HCT116 (cell line): ENCODE measurements at regions not wholly inside any gene's neighbourhood (a gene's known extent, or its start where the extent isn't known, plus 50 kb on each side); places are given as distances from the start of the nearest gene placed in this dataset.

Experiments
- ATAC-seq: fragments of 200-7000 bp; cut with Tn5 transposase; 2 replicates; pipeline ENCODE4 v1.9.1; 2020; ENCODE audit warnings: mild to moderate bottlenecking, moderate library complexity
- BruUV-seq: library from RNA; stranded (reverse); fragments of 400-500 nt; replicated peaks from 2 replicates; lab custom pipeline; 2021; lab: Mats Ljungman, UMichigan
- CTCF ChIA-PET: fragments of 300-600 bp; sonication (Branson Sonifier 250); formaldehyde crosslinking; loops from one replicate; lab custom pipeline; 2021; ENCODE audit warnings: antibody characterized with exemption; lab: Charles Lee
- POLR2A ChIA-PET: fragments of 300-600, 350-600 bp; sonication (Branson Sonifier 250); formaldehyde crosslinking; loops from one replicate; lab custom pipeline; 2021; ENCODE audit warnings: antibody characterized with exemption; lab: Charles Lee
- RAD21 ChIA-PET, 2 experiments: fragments of 300-600 bp; sonication (Branson Sonifier 250); formaldehyde crosslinking; loops; one replicate each; lab custom pipeline; 2023; ENCODE audit warnings: low total read pairs in 2 of 2; ENCODE audit not compliant: uncharacterized antibody in 2 of 2, unreplicated experiment in 2 of 2, low non-redundant PET in 1 of 2; lab: Charles Lee
- DNase-seq: peaks from one replicate; pipeline ENCODE4 v3.0.0-alpha.2; 2010; ENCODE audit warnings: low read depth, low spot score
- H2AFZ ChIP-seq: fragments of 200-600 bp; shearing (Covaris generic), sonication (generic); 2 replicates; pipeline ENCODE4 v1.6.1; 2017; ENCODE audit warnings: low read depth, mixed run types, mixed read lengths, antibody characterized with exemption, low read length; ENCODE audit not compliant: poor library complexity, severe bottlenecking
- H3K27ac ChIP-seq: 2 replicates; pipeline ENCODE4 v1.5.1; 2012; ENCODE audit warnings: low read depth, low read length
- H3K27me3 ChIP-seq: fragments of 200-600 bp; sonication (generic); 2 replicates; pipeline ENCODE4 v1.6.1; 2016; ENCODE audit warnings: mixed run types, low read length, mixed read lengths; ENCODE audit not compliant: insufficient read depth
- H3K36me3 ChIP-seq, 2 experiments: fragments of 200-500 bp in 1 of 2; fragments of 200-600 bp in 1 of 2; sonication (Bioruptor generic) in 1 of 2; sonication (generic) in 1 of 2; 2 replicates each; pipeline versions ENCODE4 v1.5.1 to v1.6.1; 2014 to 2016; ENCODE audit warnings: low read length in 2 of 2, inconsistent platforms in 1 of 2, mixed read lengths in 1 of 2, mixed run types in 1 of 2; ENCODE audit not compliant: insufficient read depth in 2 of 2, control insufficient read depth in 1 of 2
- H3K4me1 ChIP-seq, 2 experiments: fragments of 200-600 bp in 1 of 2; sonication (generic) in 1 of 2; 2 replicates each; pipeline versions ENCODE4 v1.5.1 to v1.6.1; 2012 to 2017; ENCODE audit warnings: low read length in 2 of 2, inconsistent platforms in 1 of 2, mild to moderate bottlenecking in 1 of 2, mixed read lengths in 1 of 2, mixed run types in 1 of 2, moderate library complexity in 1 of 2; ENCODE audit not compliant: insufficient read depth in 2 of 2, control insufficient read depth in 1 of 2
- H3K4me2 ChIP-seq: fragments of 200-600 bp; sonication (generic); 2 replicates; pipeline ENCODE4 v1.6.1; 2017; ENCODE audit warnings: mixed run types, low read length, mixed read lengths
- H3K4me3 ChIP-seq, 2 experiments: fragments of 200-600 bp in 1 of 2; sonication (generic) in 1 of 2; replicated peaks in 1 of 2; 2 replicates each; pipeline ENCODE4 v1.5.1; 2011 to 2016; ENCODE audit warnings: low read length in 2 of 2, control low read depth in 1 of 2, low read depth in 1 of 2, mild to moderate bottlenecking in 1 of 2, mixed read lengths in 1 of 2, mixed run types in 1 of 2
- H3K79me2 ChIP-seq: fragments of 200-600 bp; sonication (generic); 2 replicates; pipeline ENCODE4 v1.6.1; 2017; ENCODE audit warnings: mild to moderate bottlenecking, mixed run types, low read length, moderate library complexity, mixed read lengths; ENCODE audit not compliant: insufficient read depth
- H3K9ac ChIP-seq: fragments of 200-600 bp; sonication (generic); 2 replicates; pipeline ENCODE4 v1.6.1; 2016; ENCODE audit warnings: low read length, mixed read lengths
- H3K9me2 ChIP-seq: fragments of 200-600 bp; sonication (generic), shearing (Covaris generic); 2 replicates; pipeline ENCODE4 v1.6.1; 2017; ENCODE audit warnings: mixed run types, mild to moderate bottlenecking, moderate library complexity; ENCODE audit not compliant: insufficient read depth
- H3K9me3 ChIP-seq, 2 experiments: fragments of 200-500 bp in 1 of 2; fragments of 200-600 bp in 1 of 2; sonication (Bioruptor generic) in 1 of 2; sonication (generic) in 1 of 2; 2 replicates each; pipeline ENCODE4 v1.6.1; 2014 to 2017; ENCODE audit warnings: low read length in 2 of 2, mixed read lengths in 2 of 2, inconsistent platforms in 1 of 2, low read depth in 1 of 2, mild to moderate bottlenecking in 1 of 2, mixed run types in 1 of 2, moderate library complexity in 1 of 2; ENCODE audit not compliant: control insufficient read depth in 1 of 2, insufficient read depth in 1 of 2
- H4K20me1 ChIP-seq: fragments of 200-600 bp; sonication (generic), shearing (Covaris generic); 2 replicates; pipeline ENCODE4 v1.6.1; 2017; ENCODE audit warnings: mixed run types, mild to moderate bottlenecking, moderate library complexity; ENCODE audit not compliant: insufficient read depth
- ELF1 ChIP-seq: IDR thresholded peaks from 2 replicates; pipeline ENCODE4 v1.6.1; 2012; ENCODE audit warnings: low read depth, borderline replicate concordance
- EZH2 ChIP-seq: fragments of 200-600 bp; sonication (generic); IDR thresholded peaks from 2 replicates; pipeline ENCODE4 v1.6.1; 2017; ENCODE audit warnings: antibody characterized with exemption, mixed run types
- JUND ChIP-seq: IDR thresholded peaks from 2 replicates; pipeline ENCODE4 v1.6.1; 2012
- POLR2AphosphoS5 ChIP-seq: IDR thresholded peaks from 2 replicates; pipeline ENCODE4 v1.6.1; 2011; ENCODE audit warnings: mild to moderate bottlenecking, low read depth, low read length, moderate library complexity
- REST ChIP-seq: IDR thresholded peaks from 2 replicates; pipeline ENCODE4 v1.6.1; 2012; ENCODE audit warnings: low read depth
- SRF ChIP-seq: IDR thresholded peaks from 2 replicates; pipeline ENCODE4 v1.6.1; 2012; ENCODE audit warnings: low read depth
- YY1 ChIP-seq: IDR thresholded peaks from 2 replicates; pipeline ENCODE4 v1.6.1; 2011; ENCODE audit warnings: low read length, low read depth, moderate library complexity, mild to moderate bottlenecking; ENCODE audit not compliant: insufficient replicate concordance; ENCODE audit errors: extremely low read depth
- ZBTB33 ChIP-seq: IDR thresholded peaks from 2 replicates; pipeline ENCODE4 v1.6.1; 2011; ENCODE audit warnings: mild to moderate bottlenecking, low read length, moderate library complexity; ENCODE audit not compliant: insufficient replicate concordance; ENCODE audit errors: extremely low read depth
- ZFX ChIP-seq: fragments of 450-650 bp; IDR thresholded peaks from 2 replicates; pipeline ENCODE4 v1.6.1; 2017
- intact Hi-C: fragments of 100-400 bp; cut with micrococcal nuclease; formaldehyde crosslinking; loops from 2 replicates; pipeline ENCODE4 v1.10.0; 2022

- Histone ChIP-seq H3K4me1 (no peaks in the 10 kb centered on the region), H3K9me2 (no peaks in the 10 kb centered on the region), H3K27me3 (no peaks in the 10 kb centered on the region), H3K4me3 (no peak overlapping the region), H3K79me2 (no peaks in the 10 kb centered on the region), H3K9ac (no peak overlapping the region)
- no peak for ATAC-seq
- RAD21 ChIA-PET = no interaction called here
- no TSS peak for BruUV-seq
- TF ChIP-seq ZFX (no peak), ELF1 (no peak), POLR2AphosphoS5 (no peak)
- TF ChIP-seq, all 23 proteins: peak for 0
- H3K27ac ChIP-seq = no peak overlapping the region
- H3K36me3 ChIP-seq = no peaks in the 10 kb centered on the region
- no peak overlapping the region for H2AFZ ChIP-seq
- H4K20me1 ChIP-seq = no peaks in the 10 kb centered on the region
- POLR2A ChIA-PET = no interaction called here
- DNase-seq = no peak
- intact Hi-C loops = no loop called here
- H3K4me2 ChIP-seq = no peak overlapping the region
- CTCF ChIA-PET = no interaction called here
- H3K9me3 ChIP-seq = no peaks in the 10 kb centered on the region
These were observed 68.8 kb downstream of the PRL start for GRCh38 chr6:22227824-22228610.

GRCh38 chr6:22231050-22231449, 65.8 kb downstream of the PRL start:
- TF ChIP-seq SRF (no peak), ZBTB33 (no peak), EZH2 (no peak), YY1 (no peak), JUND (no peak), REST (no peak)
- POLR2A ChIA-PET = no interaction called here
- H3K9me2 ChIP-seq = no peaks in the 10 kb centered on the region

More at GRCh38 chr6:22231050-22231449, 65.8 kb downstream of the PRL start:
- Histone ChIP-seq H4K20me1 (no peaks in the 10 kb centered on the region), H3K79me2 (no peaks in the 10 kb centered on the region), H3K4me1 (no peaks in the 10 kb centered on the region), H3K27ac (no peak overlapping the region), H3K4me3 (no peak overlapping the region), H3K36me3 (no peaks in the 10 kb centered on the region), H3K9ac (no peak overlapping the region), H2AFZ (no peak overlapping the region), H3K27me3 (no peaks in the 10 kb centered on the region), H3K9me3 (no peaks in the 10 kb centered on the region), H3K4me2 (no peak overlapping the region)
- ChIA-PET CTCF (no interaction called here), RAD21 (no interaction called here)
- BruUV-seq = no TSS peak
- no peak for ATAC-seq
- no peak for DNase-seq
- intact Hi-C loops = no loop called here
